SK-N-SH (cell line): ENCODE measurements at regions not wholly inside any gene's neighbourhood (a gene's known extent, or its start where the extent isn't known, plus 50 kb on each side); places are given as distances from the start of the nearest gene placed in this dataset.

Experiments
- CTCF ChIP-seq: fragments of 200-600 bp; sonication (generic); IDR thresholded peaks from 2 replicates; pipeline ENCODE4 v1.6.1; 2017; ENCODE audit warnings: antibody characterized with exemption, mild to moderate bottlenecking, moderate library complexity
- POLR2AphosphoS5 ChIP-seq: IDR thresholded peaks from 2 replicates; pipeline ENCODE4 v1.6.1; 2012; ENCODE audit warnings: low read depth, low read length
- REST ChIP-seq: IDR thresholded peaks from 2 replicates; pipeline ENCODE4 v1.6.1; 2012; ENCODE audit warnings: mild to moderate bottlenecking, low read depth, low read length, moderate library complexity
- TAF1 ChIP-seq: IDR thresholded peaks from 2 replicates; pipeline ENCODE4 v1.6.1; 2012; ENCODE audit warnings: low read depth, mild to moderate bottlenecking, low read length, moderate library complexity, borderline replicate concordance
- TEAD4 ChIP-seq: IDR thresholded peaks from 2 replicates; pipeline ENCODE4 v1.4.0; 2012; ENCODE audit warnings: mild to moderate bottlenecking, borderline replicate concordance; ENCODE audit not compliant: insufficient read depth
- TF ChIP-seq, protein P1 (sequence below): IDR thresholded peaks from 2 replicates; pipeline ENCODE4 v1.4.0; 2012; ENCODE audit warnings: low read depth, borderline replicate concordance
- TF ChIP-seq, protein P2 (sequence below): fragments of 150-350 bp; IDR thresholded peaks from 2 replicates; pipeline ENCODE4 v1.6.1; 2017; ENCODE audit warnings: antibody characterized with exemption, low read length, low read depth, borderline replicate concordance

- TF ChIP-seq POLR2AphosphoS5 = peak; percentile 75
- TF ChIP-seq CTCF = no peak
- TF ChIP-seq, protein P1, sequence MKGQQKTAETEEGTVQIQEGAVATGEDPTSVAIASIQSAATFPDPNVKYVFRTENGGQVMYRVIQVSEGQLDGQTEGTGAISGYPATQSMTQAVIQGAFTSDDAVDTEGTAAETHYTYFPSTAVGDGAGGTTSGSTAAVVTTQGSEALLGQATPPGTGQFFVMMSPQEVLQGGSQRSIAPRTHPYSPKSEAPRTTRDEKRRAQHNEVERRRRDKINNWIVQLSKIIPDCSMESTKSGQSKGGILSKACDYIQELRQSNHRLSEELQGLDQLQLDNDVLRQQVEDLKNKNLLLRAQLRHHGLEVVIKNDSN = no peak
- no peak for TF ChIP-seq TAF1
- no peak for TF ChIP-seq TEAD4
- no peak for TF ChIP-seq REST
- TF ChIP-seq, protein P2, sequence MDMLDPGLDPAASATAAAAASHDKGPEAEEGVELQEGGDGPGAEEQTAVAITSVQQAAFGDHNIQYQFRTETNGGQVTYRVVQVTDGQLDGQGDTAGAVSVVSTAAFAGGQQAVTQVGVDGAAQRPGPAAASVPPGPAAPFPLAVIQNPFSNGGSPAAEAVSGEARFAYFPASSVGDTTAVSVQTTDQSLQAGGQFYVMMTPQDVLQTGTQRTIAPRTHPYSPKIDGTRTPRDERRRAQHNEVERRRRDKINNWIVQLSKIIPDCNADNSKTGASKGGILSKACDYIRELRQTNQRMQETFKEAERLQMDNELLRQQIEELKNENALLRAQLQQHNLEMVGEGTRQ = no peak
Measured at GRCh38 chr4:181566490-181566889, 676.7 kb upstream of the TENM3 start.
